Keratinocyte (primary cell): ENCODE measurements at regions not wholly inside any gene's neighbourhood (a gene's known extent, or its start where the extent isn't known, plus 50 kb on each side); places are given as distances from the start of the nearest gene placed in this dataset.

Experiments
- DNase-seq: peaks from one replicate; pipeline ENCODE4 v3.0.0-alpha.2; 2011; ENCODE audit warnings: low read depth, missing footprints, low spot score
- FAIRE-seq: peaks from 2 replicates; lab custom pipeline; 2011; peaks lifted over from hg19 to GRCh38; lab: Jason Lieb, UNC
- H2AFZ ChIP-seq: 2 replicates; pipeline ENCODE4 v1.6.0; 2012; ENCODE audit warnings: low read length, control low read depth, inconsistent platforms; ENCODE audit not compliant: control insufficient read depth
- H3K27ac ChIP-seq: 2 replicates; pipeline ENCODE4 v1.5.1; 2011; ENCODE audit warnings: low read length; ENCODE audit not compliant: control insufficient read depth, insufficient read depth
- H3K27me3 ChIP-seq: 3 replicates; pipeline ENCODE4 v1.6.0; 2011; ENCODE audit warnings: low read length; ENCODE audit not compliant: control insufficient read depth, insufficient read depth; ENCODE audit errors: extremely low read depth
- H3K36me3 ChIP-seq, 2 experiments: 2 replicates in 1 of 2; 3 replicates in 1 of 2; pipeline ENCODE4 v1.5.1; 2011; ENCODE audit warnings: low read length in 2 of 2, mild to moderate bottlenecking in 1 of 2; ENCODE audit not compliant: control insufficient read depth in 2 of 2, insufficient read depth in 2 of 2; ENCODE audit errors: extremely low read depth in 1 of 2
- H3K4me1 ChIP-seq: 3 replicates; pipeline ENCODE4 v1.5.1; 2011; ENCODE audit warnings: low read length; ENCODE audit not compliant: control insufficient read depth, insufficient read depth; ENCODE audit errors: extremely low read depth
- H3K4me2 ChIP-seq: 3 replicates; pipeline ENCODE4 v1.6.0; 2011; ENCODE audit warnings: low read depth, low read length; ENCODE audit not compliant: control insufficient read depth, insufficient read depth; ENCODE audit errors: extremely low read depth
- H3K4me3 ChIP-seq, 3 experiments: fragments of 200-600 bp in 1 of 3; sonication (generic) in 1 of 3; 2 replicates in 2 of 3; 3 replicates in 1 of 3; pipeline ENCODE4 v1.5.1; 2011 to 2016; ENCODE audit warnings: low read length in 3 of 3, mild to moderate bottlenecking in 3 of 3, control low read depth in 2 of 3, inconsistent platforms in 1 of 3, low read depth in 1 of 3, mixed read lengths in 1 of 3, mixed run types in 1 of 3, moderate library complexity in 1 of 3; ENCODE audit not compliant: control insufficient read depth in 2 of 3, insufficient read depth in 2 of 3; ENCODE audit errors: extremely low read depth in 1 of 3
- H3K79me2 ChIP-seq: 2 replicates; pipeline ENCODE4 v1.6.0; 2012; ENCODE audit warnings: low read length; ENCODE audit not compliant: control insufficient read depth, insufficient read depth
- H3K9ac ChIP-seq: 3 replicates; pipeline ENCODE4 v1.6.0; 2011; ENCODE audit warnings: low read length; ENCODE audit not compliant: control insufficient read depth, insufficient read depth; ENCODE audit errors: extremely low read depth
- H3K9me1 ChIP-seq: 3 replicates; pipeline ENCODE4 v1.6.0; 2011; ENCODE audit warnings: low read length; ENCODE audit not compliant: control insufficient read depth, insufficient read depth; ENCODE audit errors: extremely low read depth
- H3K9me3 ChIP-seq: 2 replicates; pipeline ENCODE4 v1.5.1; 2012; ENCODE audit warnings: low read depth, low read length; ENCODE audit not compliant: control insufficient read depth
- H4K20me1 ChIP-seq: 3 replicates; pipeline ENCODE4 v1.6.0; 2011; ENCODE audit warnings: low read length; ENCODE audit not compliant: control insufficient read depth, insufficient read depth; ENCODE audit errors: extremely low read depth
- EZH2 ChIP-seq: IDR thresholded peaks from one replicate; pipeline ENCODE4 v1.6.1; 2012; ENCODE audit warnings: inconsistent platforms, mild to moderate bottlenecking, low read length, moderate library complexity
- dilution Hi-C: fragments of 300-500 bp; cut with MboI; formaldehyde crosslinking; loops from one replicate; pipeline ENCODE4 v1.7.0; 2020; ENCODE audit warnings: low sequenced_read_pairs; ENCODE audit not compliant: extremely low pct_ligation_motif_present
- TF ChIP-seq, protein P1 (sequence below), 3 experiments: IDR thresholded peaks in 1 of 3; conservative IDR thresholded peaks in 1 of 3; optimal IDR thresholded peaks in 1 of 3; 2 replicates in 2 of 3; 3 replicates in 1 of 3; pipeline versions ENCODE3 to v1.5.1; 2011; ENCODE audit warnings: low read length in 3 of 3, mild to moderate bottlenecking in 3 of 3, moderate library complexity in 2 of 3, control low read depth in 1 of 3, inconsistent platforms in 1 of 3; ENCODE audit not compliant: insufficient read depth in 2 of 3; ENCODE audit errors: extremely low read depth in 1 of 3

DNA sequence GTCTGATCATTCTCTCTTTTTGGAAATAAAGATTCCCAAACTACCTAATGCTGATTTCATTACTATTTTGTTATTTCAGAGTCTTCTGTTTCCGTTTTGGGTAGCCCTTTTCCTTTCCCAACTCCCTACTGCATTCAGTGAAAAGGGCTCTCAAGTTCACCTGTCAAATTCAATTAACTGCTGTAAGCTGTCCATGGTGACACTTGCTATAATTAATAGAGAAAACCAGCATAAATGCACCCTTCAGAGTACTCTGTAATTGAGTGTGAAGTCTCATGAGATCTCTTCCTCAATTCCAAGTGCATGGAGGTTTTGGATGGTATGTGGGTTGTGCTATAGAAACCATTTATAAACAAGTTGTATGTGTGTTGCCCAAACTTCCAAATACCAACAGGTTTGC, 187.2 kb downstream of the RPL10L start:
- Histone ChIP-seq H3K9ac (no peak overlapping the region), H3K9me3 (no peaks in the 10 kb centered on the region), H3K27ac (no peak overlapping the region), H3K79me2 (no peaks in the 10 kb centered on the region), H3K4me1 (no peaks in the 10 kb centered on the region), H3K36me3 (no peaks in the 10 kb centered on the region), H4K20me1 (no peaks in the 10 kb centered on the region), H3K4me2 (no peak overlapping the region), H3K27me3 (no peaks in the 10 kb centered on the region), H3K4me3 (no peak overlapping the region), H3K9me1 (no peaks in the 10 kb centered on the region), H2AFZ (no peak overlapping the region)
- DNase-seq (no peak), FAIRE-seq (no peak)
- dilution Hi-C loops, result no loop called here
- TF ChIP-seq EZH2, result no peak
- TF ChIP-seq, protein P1, sequence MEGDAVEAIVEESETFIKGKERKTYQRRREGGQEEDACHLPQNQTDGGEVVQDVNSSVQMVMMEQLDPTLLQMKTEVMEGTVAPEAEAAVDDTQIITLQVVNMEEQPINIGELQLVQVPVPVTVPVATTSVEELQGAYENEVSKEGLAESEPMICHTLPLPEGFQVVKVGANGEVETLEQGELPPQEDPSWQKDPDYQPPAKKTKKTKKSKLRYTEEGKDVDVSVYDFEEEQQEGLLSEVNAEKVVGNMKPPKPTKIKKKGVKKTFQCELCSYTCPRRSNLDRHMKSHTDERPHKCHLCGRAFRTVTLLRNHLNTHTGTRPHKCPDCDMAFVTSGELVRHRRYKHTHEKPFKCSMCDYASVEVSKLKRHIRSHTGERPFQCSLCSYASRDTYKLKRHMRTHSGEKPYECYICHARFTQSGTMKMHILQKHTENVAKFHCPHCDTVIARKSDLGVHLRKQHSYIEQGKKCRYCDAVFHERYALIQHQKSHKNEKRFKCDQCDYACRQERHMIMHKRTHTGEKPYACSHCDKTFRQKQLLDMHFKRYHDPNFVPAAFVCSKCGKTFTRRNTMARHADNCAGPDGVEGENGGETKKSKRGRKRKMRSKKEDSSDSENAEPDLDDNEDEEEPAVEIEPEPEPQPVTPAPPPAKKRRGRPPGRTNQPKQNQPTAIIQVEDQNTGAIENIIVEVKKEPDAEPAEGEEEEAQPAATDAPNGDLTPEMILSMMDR (optimal IDR thresholded peaks at IDR 0.05 in 1 of 3, IDR thresholded peaks at IDR 0.05 in 1 of 3, conservative IDR thresholded peaks at IDR 0.05 in 1 of 3; ENCODE audit: extremely low read depth in 1 of 3, insufficient read depth in 2 of 3, low read length in 3 of 3), result no peak

DNA sequence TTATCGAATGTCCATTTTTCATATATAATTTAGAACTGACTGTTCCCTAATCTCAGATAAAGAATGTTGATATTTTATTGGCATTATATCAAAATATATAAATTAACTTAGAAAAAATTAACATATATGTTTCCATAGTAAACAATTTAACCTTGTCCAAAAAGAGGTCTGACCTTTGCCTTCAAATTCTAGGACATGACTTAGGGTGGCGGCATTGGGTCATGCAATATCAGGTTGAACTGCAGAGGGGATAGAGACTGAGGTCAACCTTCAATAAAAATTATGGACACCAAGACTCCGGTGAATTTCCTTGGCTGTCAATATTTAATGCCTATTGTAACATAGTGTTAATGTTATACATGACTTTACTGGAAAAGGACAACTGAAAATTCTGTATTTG, 199.8 kb downstream of the RPL10L start:
- no peak for TF ChIP-seq EZH2
- TF ChIP-seq, protein P1 (optimal IDR thresholded peaks at IDR 0.05 in 1 of 3, IDR thresholded peaks at IDR 0.05 in 1 of 3, conservative IDR thresholded peaks at IDR 0.05 in 1 of 3; ENCODE audit: extremely low read depth in 1 of 3, insufficient read depth in 2 of 3, low read length in 3 of 3), result no peak
- DNase-seq (no peak), FAIRE-seq (no peak)
- no peaks in the 10 kb centered on the region for H3K79me2 ChIP-seq
- no peak overlapping the region for H3K4me3 ChIP-seq
- H2AFZ ChIP-seq, result no peak overlapping the region
- dilution Hi-C loops, result no loop called here
- H3K4me1 ChIP-seq, result no peaks in the 10 kb centered on the region
- H3K9me1 ChIP-seq, result no peaks in the 10 kb centered on the region
- H3K4me2 ChIP-seq, result no peak overlapping the region
- no peaks in the 10 kb centered on the region for H3K27me3 ChIP-seq
- H3K9ac ChIP-seq, result no peak overlapping the region
- no peaks in the 10 kb centered on the region for H3K36me3 ChIP-seq
- H3K9me3 ChIP-seq, result no peaks in the 10 kb centered on the region
- no peak overlapping the region for H3K27ac ChIP-seq
- no peaks in the 10 kb centered on the region for H4K20me1 ChIP-seq
